Trophoblast cell (in vitro differentiated cells and primary cell): ENCODE measurements at regions not wholly inside any gene's neighbourhood (a gene's known extent, or its start where the extent isn't known, plus 50 kb on each side); places are given as distances from the start of the nearest gene placed in this dataset.

ENCODE experiments used
- DNase-seq, 2 donors: peaks; one replicate each; pipeline ENCODE4 v3.0.0-alpha.2; 2016
- H2AFZ ChIP-seq: 2 replicates; pipeline ENCODE4 v1.6.1; 2013; ENCODE audit warnings: low read length, moderate library complexity, mild to moderate bottlenecking; ENCODE audit not compliant: insufficient read depth, poor library complexity
- H2AK5ac ChIP-seq: 2 replicates; pipeline ENCODE4 v1.6.1; 2013; ENCODE audit warnings: mild to moderate bottlenecking, low read length
- H2BK120ac ChIP-seq: 2 replicates; pipeline ENCODE4 v1.6.1; 2013; ENCODE audit warnings: low read length, mild to moderate bottlenecking, moderate library complexity; ENCODE audit not compliant: insufficient read depth, poor library complexity
- H2BK12ac ChIP-seq: 2 replicates; pipeline ENCODE4 v1.6.1; 2013; ENCODE audit warnings: mild to moderate bottlenecking, low read length, moderate library complexity
- H2BK5ac ChIP-seq: 2 replicates; pipeline ENCODE4 v1.6.1; 2013; ENCODE audit warnings: low read length, low read depth, moderate library complexity, mild to moderate bottlenecking; ENCODE audit not compliant: poor library complexity
- H3K14ac ChIP-seq: 2 replicates; pipeline ENCODE4 v1.6.1; 2013; ENCODE audit warnings: mild to moderate bottlenecking, low read length
- H3K18ac ChIP-seq: 2 replicates; pipeline ENCODE4 v1.6.1; 2013; ENCODE audit warnings: mild to moderate bottlenecking, low read length
- H3K23ac ChIP-seq: 2 replicates; pipeline ENCODE4 v1.6.1; 2013; ENCODE audit warnings: low read length
- H3K27ac ChIP-seq: 2 replicates; pipeline ENCODE4 v1.5.1; 2013; ENCODE audit warnings: low read depth, mild to moderate bottlenecking, inconsistent platforms, low read length, moderate library complexity
- H3K27me3 ChIP-seq: 2 replicates; pipeline ENCODE4 v1.6.1; 2013; ENCODE audit warnings: inconsistent platforms, mild to moderate bottlenecking, low read length, moderate library complexity; ENCODE audit not compliant: insufficient read depth
- H3K36me3 ChIP-seq, 2 experiments: 1 replicate in 1 of 2; 2 replicates in 1 of 2; pipeline ENCODE4 v1.6.1; 2013; ENCODE audit warnings: low read length in 2 of 2, mild to moderate bottlenecking in 2 of 2, moderate library complexity in 1 of 2; ENCODE audit not compliant: insufficient read depth in 2 of 2, control insufficient read depth in 1 of 2
- H3K4ac ChIP-seq: 2 replicates; pipeline ENCODE4 v1.6.1; 2013; ENCODE audit warnings: low read depth, mild to moderate bottlenecking, low read length, moderate library complexity
- H3K4me1 ChIP-seq, 2 experiments: 1 replicate in 1 of 2; 2 replicates in 1 of 2; pipeline ENCODE4 v1.6.1; 2013; ENCODE audit warnings: low read length in 2 of 2, mild to moderate bottlenecking in 2 of 2, moderate library complexity in 1 of 2; ENCODE audit not compliant: insufficient read depth in 2 of 2, control insufficient read depth in 1 of 2
- H3K4me2 ChIP-seq: 2 replicates; pipeline ENCODE4 v1.6.1; 2013; ENCODE audit warnings: inconsistent platforms, mild to moderate bottlenecking, low read length, moderate library complexity
- H3K4me3 ChIP-seq: 2 replicates; pipeline ENCODE4 v1.5.1; 2013; ENCODE audit warnings: mild to moderate bottlenecking, low read depth, low read length, inconsistent platforms
- H3K79me1 ChIP-seq: one replicate; pipeline ENCODE4 v1.6.1; 2013; ENCODE audit warnings: low read length
- H3K79me2 ChIP-seq: 2 replicates; pipeline ENCODE4 v1.6.1; 2013; ENCODE audit warnings: low read length, mild to moderate bottlenecking; ENCODE audit not compliant: control insufficient read depth, insufficient read depth, poor library complexity
- H3K9ac ChIP-seq: 2 replicates; pipeline ENCODE4 v1.6.1; 2013; ENCODE audit warnings: mild to moderate bottlenecking, low read length
- H3K9me3 ChIP-seq: 2 replicates; pipeline ENCODE4 v1.6.1; 2013; ENCODE audit warnings: low read depth, mild to moderate bottlenecking, control low read depth, inconsistent platforms, low read length; ENCODE audit not compliant: insufficient read depth
- H4K12ac ChIP-seq: 2 replicates; pipeline ENCODE4 v1.6.1; 2013; ENCODE audit warnings: low read depth, mild to moderate bottlenecking, low read length, moderate library complexity
- H4K8ac ChIP-seq: 2 replicates; pipeline ENCODE4 v1.6.1; 2013; ENCODE audit warnings: low read depth, mild to moderate bottlenecking, low read length, moderate library complexity
- H4K91ac ChIP-seq: one replicate; pipeline ENCODE4 v1.6.1; 2013; ENCODE audit warnings: low read depth, mild to moderate bottlenecking, low read length, moderate library complexity
- WGBS: extraction: QIAGEN DNeasy Blood & Tissue Kit; methylation state at CpG from one replicate; pipeline ENCODE4 v1.1.7; 2013; ENCODE audit warnings: missing lambda C conversion rate; ENCODE audit not compliant: insufficient read length, insufficient coverage; ENCODE audit errors: extremely low coverage; 5-methylcytosine and 5-hydroxymethylcytosine counted together

GRCh38 chr5:106610041-106610440 lies 1060.7 kb downstream of the EFNA5 start:
- Histone ChIP-seq H2BK12ac (no peak overlapping the region), H4K91ac (no peak overlapping the region), H3K4me3 (no peak overlapping the region), H3K14ac (no peak overlapping the region), H4K8ac (no peak overlapping the region), H3K27ac (no peak overlapping the region), H2BK5ac (no peak overlapping the region), H3K9me3 (no peaks in the 10 kb centered on the region), H3K4ac (no peak overlapping the region), H2AFZ (no peak overlapping the region), H4K12ac (no peak overlapping the region), H3K4me1 (no peaks in the 10 kb centered on the region), H3K79me1 (no peaks in the 10 kb centered on the region), H3K23ac (no peak overlapping the region), H2AK5ac (no peak overlapping the region), H3K18ac (no peak overlapping the region), H3K79me2 (no peaks in the 10 kb centered on the region), H2BK120ac (no peak overlapping the region), H3K36me3 (no peaks in the 10 kb centered on the region), H3K4me2 (no peak overlapping the region), H3K9ac (no peak overlapping the region), H3K27me3 (no peaks in the 10 kb centered on the region)
- WGBS = no CpG with 5 or more reads among the region's 3 CpGs
- DNase-seq = no peak

- H3K9ac ChIP-seq = no peak overlapping the region
- no peaks in the 10 kb centered on the region for H3K79me1 ChIP-seq
- no CpG with 5 or more reads among the region's 6 CpGs for WGBS
- H3K4me1 ChIP-seq = no peaks in the 10 kb centered on the region
- no peak overlapping the region for H3K23ac ChIP-seq
- no peak overlapping the region for H3K27ac ChIP-seq
- H3K18ac ChIP-seq = no peak overlapping the region
- no peak overlapping the region for H4K8ac ChIP-seq
- no peak overlapping the region for H2BK5ac ChIP-seq
- no peaks in the 10 kb centered on the region for H3K9me3 ChIP-seq
- no peak overlapping the region for H3K4me2 ChIP-seq
- H2BK120ac ChIP-seq = no peak overlapping the region
- H2AK5ac ChIP-seq = no peak overlapping the region
- H3K79me2 ChIP-seq = no peaks in the 10 kb centered on the region
- no peak overlapping the region for H3K4me3 ChIP-seq
- no peak overlapping the region for H4K12ac ChIP-seq
- no peak overlapping the region for H2AFZ ChIP-seq
- H4K91ac ChIP-seq = no peak overlapping the region
- DNase-seq = peak; percentile 44 to 79
- no peaks in the 10 kb centered on the region for H3K36me3 ChIP-seq
- no peak overlapping the region for H2BK12ac ChIP-seq
- H3K4ac ChIP-seq = no peak overlapping the region
- H3K14ac ChIP-seq = no peak overlapping the region
- no peaks in the 10 kb centered on the region for H3K27me3 ChIP-seq
These were observed 1069.1 kb downstream of the EFNA5 start for GRCh38 chr5:106601620-106602019.

- no CpG with 5 or more reads among the region's 1 CpG for WGBS
- Histone ChIP-seq H2BK120ac (peak overlapping the region; percentile 66), H2AFZ (no peak overlapping the region), H3K4me2 (no peak overlapping the region), H3K9me3 (no peaks in the 10 kb centered on the region), H2BK12ac (no peak overlapping the region), H3K4me1 (no peaks in the 10 kb centered on the region), H2AK5ac (no peak overlapping the region), H4K8ac (peak overlapping the region; percentile 35), H4K12ac (no peak overlapping the region), H4K91ac (no peak overlapping the region), H3K23ac (no peak overlapping the region), H3K14ac (peak overlapping the region; percentile 56), H3K36me3 (no peaks in the 10 kb centered on the region), H3K79me1 (no peaks in the 10 kb centered on the region), H3K18ac (no peak overlapping the region), H3K4me3 (no peak overlapping the region), H2BK5ac (no peak overlapping the region), H3K9ac (no peak overlapping the region), H3K27ac (peak overlapping the region; percentile 47), H3K27me3 (no peaks in the 10 kb centered on the region), H3K79me2 (no peaks in the 10 kb centered on the region), H3K4ac (no peak overlapping the region)
- DNase-seq = no peak
These were observed 1069.9 kb downstream of the EFNA5 start for GRCh38 chr5:106600803-106601202.

- H3K36me3 ChIP-seq = no peaks in the 10 kb centered on the region
- no peaks in the 10 kb centered on the region for H3K9me3 ChIP-seq
- no peaks in the 10 kb centered on the region for H3K4me1 ChIP-seq
- no peak for DNase-seq
- no peak overlapping the region for H3K4me2 ChIP-seq
- no peak overlapping the region for H2BK12ac ChIP-seq
- no peak overlapping the region for H3K14ac ChIP-seq
- H2AK5ac ChIP-seq = no peak overlapping the region
- H4K12ac ChIP-seq = no peak overlapping the region
- H2AFZ ChIP-seq = no peak overlapping the region
- no peaks in the 10 kb centered on the region for H3K27me3 ChIP-seq
- H3K4ac ChIP-seq = no peak overlapping the region
- H2BK5ac ChIP-seq = no peak overlapping the region
- no peak overlapping the region for H3K9ac ChIP-seq
- H4K8ac ChIP-seq = no peak overlapping the region
- no peak overlapping the region for H3K23ac ChIP-seq
- H4K91ac ChIP-seq = no peak overlapping the region
- WGBS = no CpG with 5 or more reads among the region's 2 CpGs
- H2BK120ac ChIP-seq = no peak overlapping the region
- H3K27ac ChIP-seq = no peak overlapping the region
- no peak overlapping the region for H3K4me3 ChIP-seq
- H3K79me2 ChIP-seq = no peaks in the 10 kb centered on the region
- H3K79me1 ChIP-seq = no peaks in the 10 kb centered on the region
- H3K18ac ChIP-seq = no peak overlapping the region
These were observed 1074.9 kb downstream of the EFNA5 start for GRCh38 chr5:106595864-106596263.
